ENCODE measurements at regions not wholly inside any gene's neighbourhood (a gene's known extent, or its start where the extent isn't known, plus 50 kb on each side); places are given as distances from the start of the nearest gene placed in this dataset.

DNA sequence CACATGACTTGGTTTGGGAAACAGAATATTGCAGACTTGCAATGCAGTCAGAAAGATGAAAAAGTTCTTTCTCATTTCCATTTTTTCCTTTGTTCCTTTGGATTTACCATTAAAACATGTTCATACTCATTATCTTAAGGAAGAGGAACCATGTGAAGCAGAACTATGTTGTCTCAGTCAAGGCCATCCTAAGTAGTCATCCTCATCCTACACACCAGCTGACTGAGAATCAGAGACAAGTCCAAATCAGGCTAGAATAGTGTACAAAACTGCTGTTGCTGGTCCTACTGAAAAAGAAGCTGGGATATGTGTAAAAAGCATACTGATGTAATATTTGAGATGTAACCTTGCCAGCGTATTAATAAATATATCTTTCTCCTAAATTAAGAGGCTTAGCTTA, 433.4 kb downstream of the SLITRK5 start:
- no peak overlapping the region for H3K27ac ChIP-seq
- H3K4me2 ChIP-seq: no peak overlapping the region
- TF ChIP-seq EZH2 (IDR thresholded peaks at IDR 0.05): no peak
- TF ChIP-seq EZH2phosphoT487 (IDR thresholded peaks at IDR 0.05): no peak
- TF ChIP-seq, protein P1, sequence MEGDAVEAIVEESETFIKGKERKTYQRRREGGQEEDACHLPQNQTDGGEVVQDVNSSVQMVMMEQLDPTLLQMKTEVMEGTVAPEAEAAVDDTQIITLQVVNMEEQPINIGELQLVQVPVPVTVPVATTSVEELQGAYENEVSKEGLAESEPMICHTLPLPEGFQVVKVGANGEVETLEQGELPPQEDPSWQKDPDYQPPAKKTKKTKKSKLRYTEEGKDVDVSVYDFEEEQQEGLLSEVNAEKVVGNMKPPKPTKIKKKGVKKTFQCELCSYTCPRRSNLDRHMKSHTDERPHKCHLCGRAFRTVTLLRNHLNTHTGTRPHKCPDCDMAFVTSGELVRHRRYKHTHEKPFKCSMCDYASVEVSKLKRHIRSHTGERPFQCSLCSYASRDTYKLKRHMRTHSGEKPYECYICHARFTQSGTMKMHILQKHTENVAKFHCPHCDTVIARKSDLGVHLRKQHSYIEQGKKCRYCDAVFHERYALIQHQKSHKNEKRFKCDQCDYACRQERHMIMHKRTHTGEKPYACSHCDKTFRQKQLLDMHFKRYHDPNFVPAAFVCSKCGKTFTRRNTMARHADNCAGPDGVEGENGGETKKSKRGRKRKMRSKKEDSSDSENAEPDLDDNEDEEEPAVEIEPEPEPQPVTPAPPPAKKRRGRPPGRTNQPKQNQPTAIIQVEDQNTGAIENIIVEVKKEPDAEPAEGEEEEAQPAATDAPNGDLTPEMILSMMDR (IDR thresholded peaks at IDR 0.05): no peak
- no peaks in the 10 kb centered on the region for H3K36me3 Mint-ChIP-seq
- H3K27ac Mint-ChIP-seq: no peak overlapping the region
- no peaks in the 10 kb centered on the region for H3K27me3 Mint-ChIP-seq (ENCODE audit: insufficient read depth, low read depth)
- no peaks in the 10 kb centered on the region for H3K9me3 ChIP-seq (ENCODE audit: low read depth)
- peaks cover 8% of the 10 kb centered on the region for H3K4me1 ChIP-seq
- H3K9me3 Mint-ChIP-seq: peaks cover 4% of the 10 kb centered on the region
- DNase-seq (ENCODE audit: low spot score): no peak
- H3K4me3 ChIP-seq: no peak overlapping the region
- H3K4me3 Mint-ChIP-seq: no peak overlapping the region
- no peaks in the 10 kb centered on the region for H3K27me3 ChIP-seq
- peaks cover 7% of the 10 kb centered on the region for H3K4me1 Mint-ChIP-seq
- H3K79me2 ChIP-seq (ENCODE audit: low read depth): no peaks in the 10 kb centered on the region
- H3K9ac ChIP-seq: no peak overlapping the region
- no peaks in the 10 kb centered on the region for H4K20me1 ChIP-seq (ENCODE audit: low read depth)
- H3F3A ChIP-seq (ENCODE audit: low read depth): no peaks in the 10 kb centered on the region
- no peaks in the 10 kb centered on the region for H3K36me3 ChIP-seq
- H2AFZ ChIP-seq (replicated peaks): no peak overlapping the region

DNA sequence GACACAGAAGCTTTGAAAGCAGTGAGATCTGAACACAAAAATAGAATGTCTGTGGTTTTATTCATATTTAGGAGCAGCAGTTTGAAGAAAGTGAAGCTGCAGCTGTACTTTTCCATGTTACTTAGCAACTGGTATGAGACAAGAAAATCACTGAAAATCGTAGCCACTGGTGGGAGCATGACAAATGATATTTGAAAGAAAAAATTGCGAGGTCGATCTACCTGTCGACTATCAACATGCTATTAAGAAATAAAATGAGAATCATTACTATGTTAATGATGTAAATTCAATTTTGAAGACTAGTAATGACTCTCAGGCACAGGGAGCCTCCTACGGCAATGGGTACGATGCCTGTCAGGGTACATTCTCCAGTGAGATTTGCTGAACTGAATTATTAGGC, 436.4 kb downstream of the SLITRK5 start:
- no peaks in the 10 kb centered on the region for H3K9me3 ChIP-seq (ENCODE audit: low read depth)
- no peak overlapping the region for H3K4me3 ChIP-seq
- peaks cover 8% of the 10 kb centered on the region for H3K4me1 ChIP-seq
- no peak overlapping the region for H3K27ac Mint-ChIP-seq
- no peaks in the 10 kb centered on the region for H3K27me3 Mint-ChIP-seq (ENCODE audit: insufficient read depth, low read depth)
- H3K4me2 ChIP-seq: no peak overlapping the region
- DNase-seq (ENCODE audit: low spot score): no peak
- no peaks in the 10 kb centered on the region for H3K36me3 ChIP-seq
- no peak overlapping the region for H3K4me3 Mint-ChIP-seq
- no peaks in the 10 kb centered on the region for H3K27me3 ChIP-seq
- H3K27ac ChIP-seq: no peak overlapping the region
- no peaks in the 10 kb centered on the region for H3K79me2 ChIP-seq (ENCODE audit: low read depth)
- no peak overlapping the region for H2AFZ ChIP-seq (replicated peaks)
- H3K4me1 Mint-ChIP-seq: peaks cover 7% of the 10 kb centered on the region
- H3K36me3 Mint-ChIP-seq: no peaks in the 10 kb centered on the region
- H3K9ac ChIP-seq: no peak overlapping the region
- H3K9me3 Mint-ChIP-seq: no peaks in the 10 kb centered on the region
- H4K20me1 ChIP-seq (ENCODE audit: low read depth): no peaks in the 10 kb centered on the region
- H3F3A ChIP-seq (ENCODE audit: low read depth): no peaks in the 10 kb centered on the region
- no peak for TF ChIP-seq EZH2phosphoT487 (IDR thresholded peaks at IDR 0.05)
- no peak for TF ChIP-seq EZH2 (IDR thresholded peaks at IDR 0.05)
- TF ChIP-seq, protein P1 (IDR thresholded peaks at IDR 0.05): no peak

DNA sequence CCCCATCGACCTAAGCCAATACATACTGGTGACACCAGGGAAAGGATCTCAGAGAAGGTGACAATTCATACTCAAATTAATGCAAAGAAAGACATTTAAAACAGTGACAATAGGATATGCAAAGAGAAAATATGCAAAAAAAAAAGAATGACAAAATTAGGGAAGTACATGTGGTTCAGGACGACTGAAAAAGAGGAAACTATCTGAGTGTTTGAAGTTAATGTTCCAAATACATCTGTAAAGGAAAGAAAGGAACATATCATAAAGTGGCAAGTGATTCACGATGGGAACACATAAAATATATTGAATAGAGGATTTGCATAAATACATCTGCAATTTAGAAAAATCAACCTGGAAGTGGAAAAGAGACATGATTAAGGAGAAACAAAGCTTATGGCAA, 441.4 kb downstream of the SLITRK5 start:
- no peaks in the 10 kb centered on the region for H3K27me3 Mint-ChIP-seq (ENCODE audit: insufficient read depth, low read depth)
- Histone ChIP-seq H3K9ac (no peak overlapping the region), H3K4me3 (no peak overlapping the region), H3K4me1 (no peaks in the 10 kb centered on the region), H2AFZ (replicated peaks) (no peak overlapping the region), H4K20me1 (ENCODE audit: low read depth) (no peaks in the 10 kb centered on the region), H3K27ac (no peak overlapping the region), H3K36me3 (no peaks in the 10 kb centered on the region), H3K9me3 (ENCODE audit: low read depth) (no peaks in the 10 kb centered on the region), H3K27me3 (no peaks in the 10 kb centered on the region), H3K79me2 (ENCODE audit: low read depth) (no peaks in the 10 kb centered on the region), H3K4me2 (no peak overlapping the region), H3F3A (ENCODE audit: low read depth) (no peaks in the 10 kb centered on the region)
- DNase-seq (ENCODE audit: low spot score): no peak
- H3K36me3 Mint-ChIP-seq: no peaks in the 10 kb centered on the region
- no peak overlapping the region for H3K4me3 Mint-ChIP-seq
- TF ChIP-seq, protein P1 (IDR thresholded peaks at IDR 0.05): no peak
- TF ChIP-seq EZH2 (IDR thresholded peaks at IDR 0.05): no peak
- no peak for TF ChIP-seq EZH2phosphoT487 (IDR thresholded peaks at IDR 0.05)
- no peaks in the 10 kb centered on the region for H3K9me3 Mint-ChIP-seq
- no peaks in the 10 kb centered on the region for H3K4me1 Mint-ChIP-seq
- no peak overlapping the region for H3K27ac Mint-ChIP-seq

DNA sequence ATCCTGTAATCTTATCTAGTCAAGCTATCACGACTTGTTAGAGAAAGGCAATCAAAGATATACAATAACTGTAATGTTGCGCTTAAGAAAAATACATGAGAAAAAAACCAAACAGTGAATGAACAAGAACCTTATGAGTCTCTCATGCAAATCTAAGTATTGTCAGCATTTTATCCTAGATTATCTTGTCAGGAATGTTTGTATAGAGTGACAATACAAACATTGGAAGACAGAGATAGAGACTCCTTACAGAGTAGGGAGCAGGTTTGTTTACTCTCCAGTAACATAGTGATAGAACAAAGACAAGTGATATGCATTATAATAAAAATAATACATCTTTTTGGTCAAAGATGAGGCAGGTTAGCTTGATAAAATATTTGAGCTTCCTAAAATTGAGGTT, 444.8 kb downstream of the SLITRK5 start:
- Histone ChIP-seq H3K27me3 (no peaks in the 10 kb centered on the region), H3K79me2 (ENCODE audit: low read depth) (no peaks in the 10 kb centered on the region), H3K4me3 (no peak overlapping the region), H3K9me3 (ENCODE audit: low read depth) (no peaks in the 10 kb centered on the region), H3K36me3 (no peaks in the 10 kb centered on the region), H2AFZ (replicated peaks) (no peak overlapping the region), H3K9ac (no peak overlapping the region), H3K4me2 (no peak overlapping the region), H3K4me1 (no peaks in the 10 kb centered on the region), H3K27ac (no peak overlapping the region), H4K20me1 (ENCODE audit: low read depth) (no peaks in the 10 kb centered on the region), H3F3A (ENCODE audit: low read depth) (no peaks in the 10 kb centered on the region)
- no peak for DNase-seq (ENCODE audit: low spot score)
- TF ChIP-seq EZH2 (IDR thresholded peaks at IDR 0.05) (no peak), EZH2phosphoT487 (IDR thresholded peaks at IDR 0.05) (no peak)
- TF ChIP-seq, protein P1 (IDR thresholded peaks at IDR 0.05): no peak
- H3K27ac Mint-ChIP-seq: no peak overlapping the region
- no peaks in the 10 kb centered on the region for H3K27me3 Mint-ChIP-seq (ENCODE audit: insufficient read depth, low read depth)
- H3K36me3 Mint-ChIP-seq: no peaks in the 10 kb centered on the region
- no peak overlapping the region for H3K4me3 Mint-ChIP-seq
- H3K4me1 Mint-ChIP-seq: no peaks in the 10 kb centered on the region
- no peaks in the 10 kb centered on the region for H3K9me3 Mint-ChIP-seq

Data from neural progenitor cell (in vitro differentiated cells).